Tibial artery (tissue), 4 donors: ENCODE measurements at regions not wholly inside any gene's neighbourhood (a gene's known extent, or its start where the extent isn't known, plus 50 kb on each side); places are given as distances from the start of the nearest gene placed in this dataset.
"Not testable (repeated sequence)": the region's sequence is repeated elsewhere in the genome, so short reads cannot be mapped to it uniquely, and the experiment has no call there.

ENCODE experiments used
- DNase-seq, 2 donors: peaks; one replicate each; pipeline ENCODE4 v3.0.0-alpha.2; 2019
- H3K27ac ChIP-seq, 2 donors: fragments of 200-600 bp; sonication (generic) in 1 of 2; 1 replicate in 1 of 2; 2 replicates in 1 of 2; pipeline ENCODE4 v1.5.1; 2018 to 2019; ENCODE audit warnings: mild to moderate bottlenecking in 1 of 2
- H3K27me3 ChIP-seq, 2 donors: fragments of 200-600 bp; sonication (generic) in 1 of 2; one replicate each; pipeline versions ENCODE4 v1.5.1 to v1.6.0; 2016 to 2019
- H3K36me3 ChIP-seq, 3 donors: fragments of 200-600 bp; sonication (generic) in 2 of 3; one replicate each; pipeline ENCODE4 v1.5.1; 2016 to 2019; ENCODE audit warnings: mild to moderate bottlenecking in 2 of 3
- H3K4me1 ChIP-seq, 4 donors: fragments of 200-600 bp; sonication (generic) in 2 of 4; 1 replicate in 3 of 4; 2 replicates in 1 of 4; pipeline ENCODE4 v1.5.1; 2016 to 2019
- H3K4me3 ChIP-seq, 2 donors: fragments of 200-600 bp; sonication (generic) in 1 of 2; 1 replicate in 1 of 2; 2 replicates in 1 of 2; pipeline ENCODE4 v1.5.1; 2018 to 2019; ENCODE audit warnings: mild to moderate bottlenecking in 2 of 2
- H3K9me3 ChIP-seq, 3 donors: fragments of 200-600 bp; sonication (generic) in 1 of 3; one replicate each; pipeline ENCODE4 v1.5.1; 2016 to 2019
- intact Hi-C: fragments of 100-400 bp; cut with DNase I; formaldehyde crosslinking; loops from one replicate; pipeline ENCODE4 v1.15.0; 2023; ENCODE audit warnings: low total_unique reads

GRCh38 chr15:20614549-20614948 lies 72.9 kb upstream of the GOLGA6L6 start:
- H3K36me3 ChIP-seq, H3K27ac ChIP-seq, DNase-seq, H3K9me3 ChIP-seq, intact Hi-C loops, H3K27me3 ChIP-seq, H3K4me3 ChIP-seq, H3K4me1 ChIP-seq: not testable (repeated sequence)

DNA sequence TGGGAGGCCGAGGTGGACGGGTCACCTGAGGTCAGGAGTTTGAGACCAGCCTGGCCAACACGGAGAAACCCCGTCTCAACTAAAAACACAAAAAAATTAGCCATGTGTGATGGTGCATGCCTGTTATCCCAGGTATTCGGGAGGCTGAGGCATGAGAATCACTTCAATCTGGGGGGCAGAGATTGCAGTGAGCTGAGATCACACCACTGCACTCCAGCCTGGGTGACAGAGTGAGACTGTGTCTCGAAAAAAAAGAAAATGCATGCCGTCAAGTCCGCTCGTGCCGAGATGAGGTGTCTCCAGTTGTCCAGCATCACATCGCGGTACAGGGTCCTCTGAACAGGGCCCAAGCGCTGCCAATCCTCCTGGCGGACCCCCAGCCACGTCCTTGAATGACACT lies 71.2 kb upstream of the GOLGA6L6 start:
- H3K9me3 ChIP-seq, H3K36me3 ChIP-seq, H3K27me3 ChIP-seq, intact Hi-C loops, H3K27ac ChIP-seq, DNase-seq, H3K4me3 ChIP-seq, H3K4me1 ChIP-seq: not testable (repeated sequence)

DNA sequence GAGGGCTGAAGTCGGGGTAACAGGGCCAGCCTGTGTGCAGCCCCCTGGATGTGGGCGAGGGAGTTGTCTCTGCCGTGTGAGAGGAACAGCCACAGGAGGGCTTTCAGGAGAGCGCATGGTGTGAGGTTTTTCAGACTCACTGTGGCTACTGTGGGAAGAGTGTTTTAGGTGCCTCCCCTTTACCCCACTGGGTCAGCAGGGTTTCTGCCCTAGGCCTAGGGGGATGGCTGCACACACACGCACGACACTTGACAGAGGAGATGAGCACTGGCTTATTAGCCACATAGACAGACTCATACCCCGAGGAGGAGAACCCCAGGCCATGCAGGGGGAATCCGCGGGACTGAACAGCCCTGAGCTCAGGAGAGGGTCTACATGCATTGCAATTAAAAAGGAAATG lies 70.8 kb upstream of the GOLGA6L6 start:
- H3K27me3 ChIP-seq, H3K4me1 ChIP-seq, H3K27ac ChIP-seq, intact Hi-C loops, H3K4me3 ChIP-seq, H3K9me3 ChIP-seq, H3K36me3 ChIP-seq: not testable (repeated sequence)
- DNase-seq = peak in 1 of 2 donors; percentile 48

DNA sequence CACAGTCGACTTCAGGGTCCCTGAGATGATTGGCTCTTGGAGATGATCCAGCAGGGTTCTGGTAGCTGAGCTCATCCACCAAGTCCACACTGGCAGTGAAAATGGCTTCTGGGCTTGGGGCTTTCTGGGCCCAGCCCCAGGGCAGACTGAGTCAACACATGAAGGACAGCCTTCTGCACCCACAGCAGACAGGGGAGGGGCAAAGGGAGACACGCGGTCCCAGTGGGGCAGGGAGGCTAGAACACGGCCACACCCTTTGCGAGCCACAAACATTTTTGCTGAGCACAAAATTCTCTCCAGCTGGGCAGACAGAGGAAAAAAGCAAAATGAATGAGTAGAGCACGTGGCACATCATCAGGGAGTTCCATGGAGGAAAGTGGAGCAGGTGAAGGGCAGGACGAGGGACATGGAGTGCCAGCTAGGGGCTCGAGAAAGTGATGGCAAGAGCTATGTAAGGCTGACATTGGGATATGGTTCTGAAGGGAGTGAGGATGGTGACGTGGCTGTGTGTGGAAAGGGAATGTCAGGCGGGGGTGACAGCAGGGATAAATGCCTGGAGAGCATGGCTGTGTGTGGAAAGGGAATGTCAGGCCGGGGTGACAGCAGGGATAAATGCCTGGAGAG lies 70.2 kb upstream of the GOLGA6L6 start:
- peak in 1 of 2 donors; percentile 44 for DNase-seq
- H3K27me3 ChIP-seq, H3K9me3 ChIP-seq, H3K36me3 ChIP-seq, H3K4me3 ChIP-seq, intact Hi-C loops, H3K4me1 ChIP-seq, H3K27ac ChIP-seq: not testable (repeated sequence)

- H3K4me3 ChIP-seq, H3K36me3 ChIP-seq, DNase-seq, intact Hi-C loops, H3K4me1 ChIP-seq, H3K27me3 ChIP-seq, H3K9me3 ChIP-seq, H3K27ac ChIP-seq: not testable (repeated sequence)
Observed at GRCh38 chr15:20608179-20608578, 66.6 kb upstream of the GOLGA6L6 start.

DNA sequence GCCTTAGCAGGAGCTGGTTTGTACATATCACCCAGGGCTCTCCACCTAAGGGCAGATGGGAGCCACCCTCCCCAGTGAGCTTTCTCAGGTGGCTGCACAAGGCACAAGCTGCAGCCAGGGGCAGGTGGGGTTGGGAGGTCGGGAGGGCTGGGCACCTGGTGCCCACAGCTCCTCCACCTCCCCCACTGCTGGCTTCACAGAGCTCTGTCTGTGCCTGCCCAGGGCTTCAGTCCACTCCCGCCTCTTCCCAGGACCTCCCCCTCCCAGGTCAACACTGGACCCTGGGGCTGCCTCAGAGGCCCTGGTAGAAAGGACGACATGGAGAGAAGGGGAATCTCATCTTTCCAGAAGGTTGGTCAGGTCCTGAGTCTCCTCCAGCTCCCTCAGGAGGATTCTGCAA lies 55.6 kb upstream of the GOLGA6L6 start:
- intact Hi-C loops, H3K4me1 ChIP-seq: not testable (repeated sequence)

DNA sequence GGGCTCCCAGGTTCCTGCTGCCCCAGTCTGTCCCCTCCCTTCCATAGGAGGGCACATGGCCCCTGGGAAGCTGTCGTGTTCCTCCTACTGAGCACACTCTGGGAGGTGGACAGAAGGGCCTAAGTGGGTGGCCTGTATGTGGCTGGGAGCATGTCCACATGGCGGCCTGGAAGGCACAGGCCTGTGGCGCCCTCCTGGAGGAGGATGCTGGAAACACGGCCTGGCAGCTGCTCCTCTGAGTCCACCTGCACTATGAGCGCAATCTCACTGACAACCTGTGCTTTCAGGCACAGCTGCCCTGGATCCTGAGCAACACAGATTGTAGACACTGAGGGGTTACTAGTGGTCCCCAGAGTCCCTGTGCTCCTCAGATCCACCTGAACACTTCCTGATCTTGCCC lies 52.6 kb upstream of the GOLGA6L6 start:
- H3K4me1 ChIP-seq, H3K4me3 ChIP-seq, H3K27me3 ChIP-seq, H3K27ac ChIP-seq, H3K9me3 ChIP-seq, H3K36me3 ChIP-seq, intact Hi-C loops, DNase-seq: not testable (repeated sequence)

More for the DNA sequence above, 55.6 kb upstream of the GOLGA6L6 start:
- H3K36me3 ChIP-seq, H3K4me3 ChIP-seq, H3K27me3 ChIP-seq, H3K27ac ChIP-seq, H3K9me3 ChIP-seq, DNase-seq: not testable (repeated sequence)

DNA sequence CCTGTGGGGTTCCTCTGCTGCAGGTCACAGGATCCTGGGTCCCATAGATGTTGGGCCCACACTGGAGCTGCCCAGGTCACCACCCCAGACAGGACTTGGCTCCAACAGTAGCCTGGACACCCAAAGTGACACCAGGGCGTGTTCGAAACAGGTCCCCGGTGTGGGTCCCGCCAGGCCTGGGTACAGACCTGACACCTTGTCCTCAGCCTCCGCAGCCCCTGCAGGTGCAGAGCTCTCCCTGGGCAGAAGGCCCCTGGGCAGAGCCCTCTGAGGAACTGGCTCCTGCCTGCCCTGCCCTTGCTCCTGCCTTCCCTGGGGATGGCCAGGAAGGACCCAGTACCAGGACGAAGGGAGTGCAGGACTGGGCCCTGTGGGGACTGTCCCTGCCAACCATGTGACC lies 50.3 kb upstream of the GOLGA6L6 start:
- H3K4me1 ChIP-seq, H3K27ac ChIP-seq, H3K36me3 ChIP-seq, H3K27me3 ChIP-seq, H3K4me3 ChIP-seq, DNase-seq, H3K9me3 ChIP-seq, intact Hi-C loops: not testable (repeated sequence)
